ENCODE measurements at regions not wholly inside any gene's neighbourhood (a gene's known extent, or its start where the extent isn't known, plus 50 kb on each side); places are given as distances from the start of the nearest gene placed in this dataset.

DNA sequence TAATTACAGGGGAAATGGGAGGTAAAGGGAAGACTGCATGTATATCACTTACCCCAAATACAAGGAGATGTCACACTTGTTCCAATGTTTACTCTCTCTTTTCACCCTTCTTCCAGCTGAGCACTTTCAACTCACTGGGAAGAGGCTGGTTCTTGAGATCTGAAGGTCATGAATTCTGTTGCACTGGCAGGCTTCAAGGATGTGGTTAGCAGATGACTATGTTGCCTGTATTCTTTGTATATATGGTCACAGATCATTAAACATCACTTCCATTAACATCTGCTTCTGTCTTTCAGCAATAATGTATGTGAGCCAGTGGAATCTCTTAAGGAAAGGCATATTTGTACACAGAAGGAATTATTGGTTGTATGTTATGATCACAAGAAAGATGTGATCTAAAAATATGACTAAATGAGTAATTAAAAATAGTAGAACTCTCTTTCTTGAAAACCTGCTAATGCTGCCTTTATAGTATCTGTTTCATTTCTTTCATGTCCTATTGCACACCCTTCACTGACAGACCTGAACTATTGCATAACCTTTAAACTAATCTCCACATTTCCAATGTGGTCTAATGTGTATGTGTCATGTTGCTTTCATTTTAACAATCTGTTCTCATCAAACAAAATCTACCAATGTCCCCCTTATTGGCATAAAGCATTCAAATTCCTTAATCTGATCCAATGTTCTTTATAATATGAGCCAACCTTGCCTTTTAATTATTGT, 131.4 kb upstream of the EPHA7 start:
- TF ChIP-seq, protein P1, sequence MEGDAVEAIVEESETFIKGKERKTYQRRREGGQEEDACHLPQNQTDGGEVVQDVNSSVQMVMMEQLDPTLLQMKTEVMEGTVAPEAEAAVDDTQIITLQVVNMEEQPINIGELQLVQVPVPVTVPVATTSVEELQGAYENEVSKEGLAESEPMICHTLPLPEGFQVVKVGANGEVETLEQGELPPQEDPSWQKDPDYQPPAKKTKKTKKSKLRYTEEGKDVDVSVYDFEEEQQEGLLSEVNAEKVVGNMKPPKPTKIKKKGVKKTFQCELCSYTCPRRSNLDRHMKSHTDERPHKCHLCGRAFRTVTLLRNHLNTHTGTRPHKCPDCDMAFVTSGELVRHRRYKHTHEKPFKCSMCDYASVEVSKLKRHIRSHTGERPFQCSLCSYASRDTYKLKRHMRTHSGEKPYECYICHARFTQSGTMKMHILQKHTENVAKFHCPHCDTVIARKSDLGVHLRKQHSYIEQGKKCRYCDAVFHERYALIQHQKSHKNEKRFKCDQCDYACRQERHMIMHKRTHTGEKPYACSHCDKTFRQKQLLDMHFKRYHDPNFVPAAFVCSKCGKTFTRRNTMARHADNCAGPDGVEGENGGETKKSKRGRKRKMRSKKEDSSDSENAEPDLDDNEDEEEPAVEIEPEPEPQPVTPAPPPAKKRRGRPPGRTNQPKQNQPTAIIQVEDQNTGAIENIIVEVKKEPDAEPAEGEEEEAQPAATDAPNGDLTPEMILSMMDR (IDR thresholded peaks at IDR 0.05) = no peak
- no peak for TF ChIP-seq SIN3A (IDR thresholded peaks at IDR 0.05; ENCODE audit: borderline replicate concordance, insufficient read depth, low read depth, low read length)
